ENCODE measurements at regions not wholly inside any gene's neighbourhood (a gene's known extent, or its start where the extent isn't known, plus 50 kb on each side); places are given as distances from the start of the nearest gene placed in this dataset.
"Not testable (repeated sequence)": the region's sequence is repeated elsewhere in the genome, so short reads cannot be mapped to it uniquely, and the experiment has no call there.

DNA sequence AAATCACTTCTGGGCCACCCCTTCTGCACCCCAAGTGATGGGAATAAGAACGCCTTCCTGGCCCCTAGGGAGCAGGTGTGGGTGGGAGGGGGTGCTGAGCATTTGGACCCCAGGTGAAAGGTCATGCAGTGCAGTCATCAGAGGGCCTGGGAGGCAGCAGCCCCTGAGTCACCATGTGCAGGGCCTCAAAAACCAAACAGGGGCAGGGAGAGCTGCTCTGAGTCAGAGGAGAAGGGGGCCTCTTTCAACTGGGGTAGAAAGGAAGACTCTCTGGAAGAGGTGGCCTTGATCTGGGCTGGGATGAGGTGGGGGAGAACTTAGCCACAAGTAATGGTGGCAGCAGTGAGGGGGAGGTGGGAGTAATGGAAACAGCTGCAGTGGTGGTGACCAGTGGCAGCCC lies 164.3 kb downstream of the BUB3 start:
- no peak for DNase-seq (ENCODE audit: low spot score)

DNA sequence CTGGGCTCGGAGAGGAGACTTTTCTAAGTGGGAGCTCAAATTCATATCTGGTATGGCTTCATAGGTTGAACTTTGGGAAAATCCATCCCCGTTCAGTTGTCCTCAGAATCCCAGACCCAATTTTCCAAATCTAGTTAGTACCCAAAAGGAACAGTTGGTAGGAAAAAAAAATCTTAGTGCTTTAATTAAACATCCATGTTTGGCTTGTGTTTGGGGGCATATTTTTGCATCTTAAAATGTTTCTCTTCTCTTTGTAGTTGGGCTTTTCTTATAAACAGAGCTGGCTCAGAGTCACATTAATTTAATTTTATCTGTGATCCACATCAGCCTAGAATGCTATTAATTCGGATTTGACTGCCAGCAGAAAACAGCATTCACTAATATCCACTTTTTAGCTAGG lies 165.9 kb downstream of the BUB3 start:
- no peak for DNase-seq (ENCODE audit: low spot score)

DNA sequence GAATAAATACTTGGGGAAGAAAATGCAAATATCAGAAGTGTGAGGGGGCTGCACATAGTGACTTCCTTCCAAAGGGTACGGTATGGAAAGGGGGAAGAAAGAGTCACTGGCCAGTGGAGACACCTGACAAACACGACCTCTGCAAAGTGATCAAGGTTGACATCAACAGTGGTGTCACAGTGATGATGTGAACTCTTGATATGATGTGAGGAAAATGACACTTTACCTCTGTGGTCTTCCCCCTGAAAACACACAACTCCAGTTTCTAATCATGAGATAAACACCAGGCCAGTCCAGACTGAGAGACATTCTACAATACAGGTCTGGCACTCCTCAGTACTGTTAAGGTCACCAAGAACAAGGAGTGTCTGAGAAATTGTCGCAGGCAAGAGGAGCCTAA lies 169.7 kb downstream of the BUB3 start:
- no peak for DNase-seq (ENCODE audit: low spot score)

DNA sequence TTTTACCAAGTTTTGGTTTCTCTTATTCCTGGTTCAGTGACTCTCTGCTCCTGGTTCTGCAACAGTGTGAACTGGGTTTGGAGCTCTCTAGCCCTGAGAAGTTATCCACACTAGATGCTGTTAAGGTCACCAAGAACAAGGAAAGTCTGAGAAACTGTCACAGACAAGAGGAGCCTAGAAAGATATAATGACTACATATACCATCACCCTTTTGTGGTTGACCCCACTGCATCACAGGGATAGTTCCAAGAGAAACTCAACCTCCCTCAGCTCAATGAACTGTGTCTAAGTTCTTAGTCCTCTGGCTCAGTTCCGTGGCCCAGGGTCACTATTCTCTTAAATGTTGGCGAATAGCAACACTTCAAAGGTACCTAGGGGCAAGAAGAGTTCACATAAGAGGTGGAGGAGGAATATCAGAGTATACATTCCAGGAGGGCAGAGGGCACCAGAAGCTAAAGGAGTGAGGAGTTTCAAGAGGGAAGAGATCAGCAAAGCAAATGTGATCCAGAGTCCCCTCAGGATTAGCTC lies 171.5 kb downstream of the BUB3 start:
- DNase-seq (ENCODE audit: low spot score) = no peak

DNA sequence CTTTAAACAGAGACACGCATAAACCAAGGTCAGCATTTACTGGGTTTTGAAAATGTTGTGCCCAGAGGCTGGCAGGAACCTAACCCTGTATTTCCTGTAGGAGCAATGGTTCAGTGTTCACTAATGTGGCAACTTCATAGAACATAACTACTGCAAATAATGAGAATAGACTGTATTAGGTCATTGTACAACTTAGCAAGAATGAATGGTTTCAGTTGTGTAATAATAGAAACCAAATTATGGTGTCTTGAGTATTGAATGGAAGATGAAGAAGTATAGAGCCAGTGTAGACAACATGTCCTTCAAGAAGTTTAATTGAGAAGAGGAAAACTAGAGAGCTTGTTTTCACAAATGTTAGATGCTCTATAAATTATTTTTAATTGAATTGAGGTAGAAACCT lies 172.5 kb downstream of the BUB3 start:
- DNase-seq (ENCODE audit: low spot score) = no peak

DNA sequence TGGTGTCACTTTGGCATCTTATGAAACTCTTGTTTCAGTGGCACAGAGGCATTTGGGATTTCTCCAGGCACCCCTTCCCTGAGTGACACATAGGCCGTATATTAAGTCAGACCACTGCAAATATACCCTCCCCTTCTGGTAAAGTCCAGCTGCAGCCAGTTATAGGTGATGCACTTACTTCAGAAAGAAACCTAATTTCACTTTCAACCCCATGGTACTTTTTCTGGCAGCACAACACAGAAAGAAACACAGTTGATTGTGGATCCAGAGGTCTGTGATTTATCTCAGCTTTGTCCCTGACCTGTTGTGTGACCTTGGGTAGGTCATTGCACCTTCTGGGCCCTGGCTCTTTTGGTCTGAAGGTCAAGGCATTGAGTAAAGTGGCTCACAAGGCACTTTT lies 173.2 kb downstream of the BUB3 start:
- no peak for DNase-seq (ENCODE audit: low spot score)

DNA sequence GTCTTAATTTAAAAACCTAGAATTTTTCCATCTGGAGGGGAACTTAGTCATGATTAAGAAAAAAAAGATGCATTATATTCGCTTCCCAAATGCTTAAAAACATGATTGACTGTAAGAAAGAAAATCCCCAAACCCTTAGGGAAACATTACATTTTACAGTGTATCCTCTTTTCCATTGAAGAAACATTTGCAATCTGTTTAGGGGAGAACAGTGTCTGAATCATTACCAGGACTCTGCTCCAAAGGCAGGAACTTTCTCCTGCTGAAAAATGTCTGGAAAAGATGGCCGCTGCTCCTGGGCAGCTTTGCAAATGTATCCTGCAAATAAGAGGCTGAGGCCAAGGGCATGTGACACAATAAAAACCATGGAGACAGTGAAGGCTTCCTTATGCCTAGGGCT lies 173.7 kb downstream of the BUB3 start:
- no peak for DNase-seq (ENCODE audit: low spot score)

DNA sequence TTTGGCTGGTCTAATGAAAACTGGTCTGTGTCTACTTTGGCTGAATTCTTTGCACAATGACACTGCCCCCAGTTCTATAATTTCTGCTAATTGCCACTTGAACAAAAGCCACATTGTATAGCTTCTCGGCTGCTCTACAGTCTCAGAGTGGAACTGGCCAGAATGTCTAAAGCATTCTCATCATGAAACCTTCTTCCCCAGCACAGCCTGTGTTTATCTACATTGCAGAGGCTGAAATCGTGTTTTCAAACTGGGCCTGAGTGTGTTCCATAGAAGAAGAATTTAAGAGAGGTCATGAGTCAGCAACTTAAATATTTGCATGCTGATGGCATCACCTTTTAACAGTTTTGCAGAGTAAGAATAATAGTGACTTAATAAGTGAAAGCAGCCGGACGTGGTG lies 177.2 kb downstream of the BUB3 start:
- no peak for DNase-seq (ENCODE audit: low spot score)

DNA sequence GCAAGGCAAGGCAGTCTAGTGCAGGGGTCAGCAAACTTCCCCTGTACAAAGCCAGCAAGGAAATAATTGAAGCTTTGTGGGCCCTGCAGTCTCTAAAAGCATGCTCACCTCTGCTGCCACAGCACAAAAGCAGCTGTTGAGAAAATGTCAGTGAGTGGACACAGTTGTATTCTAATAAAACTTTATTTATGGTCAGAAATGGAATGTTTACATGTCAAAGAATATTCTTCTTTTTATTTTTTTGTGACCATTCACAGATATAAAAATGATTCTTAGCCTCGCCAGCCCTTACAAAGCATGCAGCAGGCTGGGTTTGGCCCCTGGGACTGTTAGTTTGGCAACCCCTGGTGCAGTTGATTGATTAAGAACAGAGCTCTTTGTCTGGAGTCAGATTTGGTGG lies 192.4 kb downstream of the BUB3 start:
- no peak for DNase-seq (ENCODE audit: low spot score)

DNA sequence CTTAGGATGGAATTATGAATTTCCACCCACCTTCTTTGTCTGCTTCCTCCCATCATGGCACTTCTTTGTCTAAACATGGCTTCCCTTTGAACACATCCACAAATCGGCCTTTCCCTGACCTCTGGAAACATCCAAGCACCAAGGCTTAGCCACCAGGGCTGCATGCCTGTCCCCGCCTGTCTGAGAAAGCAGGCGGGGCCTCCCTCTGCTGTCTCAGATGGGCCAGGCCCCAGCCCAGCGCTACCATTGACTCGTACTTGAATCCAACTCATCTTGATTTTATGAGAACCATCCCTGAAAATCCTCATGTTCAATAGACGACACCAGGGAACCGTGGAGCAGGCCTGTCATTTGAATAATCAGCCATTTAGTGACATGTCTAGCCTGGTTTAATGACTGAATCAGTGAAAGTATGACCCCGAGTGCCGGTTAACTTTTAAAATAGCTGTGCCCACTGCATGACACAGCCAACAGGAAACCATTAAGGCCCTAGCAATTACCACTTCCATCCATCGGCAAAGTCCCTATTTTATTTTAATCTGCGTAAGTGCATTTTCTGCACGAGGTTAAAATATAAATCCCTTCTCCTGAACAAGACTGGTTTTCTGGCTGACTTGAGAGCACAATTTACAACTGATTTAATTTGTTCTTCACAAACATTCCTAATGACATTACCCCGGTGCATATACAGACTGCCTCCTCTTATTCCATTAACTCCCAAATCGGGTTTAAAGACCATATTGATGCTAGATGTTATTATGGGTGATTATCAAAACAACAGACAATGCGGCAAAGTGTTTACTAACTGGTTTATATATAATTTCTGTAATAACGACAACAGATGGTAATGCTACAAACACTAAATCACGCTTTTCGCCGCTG lies 194.7 kb downstream of the BUB3 start:
- DNase-seq (ENCODE audit: low spot score) = no peak

DNA sequence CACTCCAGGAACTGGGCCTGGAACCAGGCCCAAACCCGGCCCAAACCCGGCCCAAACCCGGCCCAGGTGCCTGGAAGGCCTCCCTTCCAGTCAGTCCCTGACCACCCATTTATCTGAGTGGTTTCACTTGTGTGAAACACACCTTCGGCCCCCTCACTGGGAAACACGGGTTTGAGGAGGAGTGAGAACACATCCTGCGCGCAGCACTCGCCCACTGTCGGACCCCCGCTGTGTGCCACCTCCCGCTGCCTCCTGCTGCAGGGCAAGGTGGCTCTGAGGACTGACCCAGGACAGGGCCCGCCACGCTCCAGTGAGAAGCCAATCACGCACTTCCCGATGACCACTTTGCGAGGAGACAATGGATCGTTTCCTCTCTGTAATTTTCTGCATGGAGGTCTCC lies 197.5 kb downstream of the BUB3 start:
- no peak for DNase-seq (ENCODE audit: low spot score)

DNA sequence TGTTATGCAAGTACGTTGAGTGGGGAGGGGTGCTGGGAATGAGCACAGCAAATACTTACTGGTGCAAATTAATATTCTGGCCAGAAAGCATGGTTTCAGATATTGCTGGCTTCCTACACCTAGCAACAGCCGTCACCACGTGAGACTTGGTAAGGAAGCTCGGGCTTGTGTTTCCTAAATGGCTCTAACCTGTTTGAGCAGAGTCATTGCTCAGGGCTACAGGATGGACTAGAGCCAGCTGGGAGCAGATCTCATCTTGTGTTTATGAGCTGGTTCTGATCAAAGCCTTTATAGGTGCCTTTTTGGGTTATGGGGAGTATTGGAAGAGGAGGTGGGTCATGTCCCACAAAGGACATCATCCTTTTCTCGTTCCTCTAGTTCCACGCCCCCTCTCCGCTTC lies 200.3 kb downstream of the BUB3 start:
- DNase-seq (ENCODE audit: low spot score) = no peak

DNA sequence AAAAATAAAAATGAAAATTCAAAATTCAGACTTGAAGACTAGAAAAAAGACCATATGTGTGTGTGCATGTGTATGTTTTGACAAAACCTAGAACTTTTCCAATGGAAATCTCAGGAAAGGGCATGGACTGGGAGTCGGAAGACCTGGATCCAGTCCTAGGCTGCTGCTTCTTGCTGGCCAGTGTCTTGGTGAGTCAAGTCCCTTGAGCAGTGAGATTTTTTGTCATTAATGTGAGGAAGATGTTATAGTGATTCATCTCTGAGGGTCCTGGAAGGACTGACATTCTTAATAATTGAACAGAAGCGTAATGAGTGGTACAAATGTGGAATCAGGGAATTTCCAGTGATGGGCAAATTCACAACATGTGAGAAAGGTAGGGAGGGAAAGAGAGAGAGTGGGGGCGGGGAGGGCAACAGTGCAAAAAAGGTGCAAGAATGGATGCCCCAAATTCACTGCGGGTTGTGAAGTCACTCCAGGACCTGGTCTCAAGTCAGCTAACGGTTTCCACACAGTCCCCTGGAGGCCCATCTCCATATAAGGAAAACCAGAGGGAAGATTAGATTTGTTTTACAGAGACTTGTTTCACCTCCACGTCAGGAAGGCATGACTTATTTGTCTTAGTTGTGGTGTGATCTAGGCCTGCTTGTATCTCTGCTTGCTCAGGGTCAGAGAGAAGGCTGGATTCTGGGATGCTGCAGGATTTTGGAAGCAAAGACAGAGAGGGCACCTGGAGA lies 201.7 kb downstream of the BUB3 start:
- DNase-seq (ENCODE audit: low spot score) = no peak

DNA sequence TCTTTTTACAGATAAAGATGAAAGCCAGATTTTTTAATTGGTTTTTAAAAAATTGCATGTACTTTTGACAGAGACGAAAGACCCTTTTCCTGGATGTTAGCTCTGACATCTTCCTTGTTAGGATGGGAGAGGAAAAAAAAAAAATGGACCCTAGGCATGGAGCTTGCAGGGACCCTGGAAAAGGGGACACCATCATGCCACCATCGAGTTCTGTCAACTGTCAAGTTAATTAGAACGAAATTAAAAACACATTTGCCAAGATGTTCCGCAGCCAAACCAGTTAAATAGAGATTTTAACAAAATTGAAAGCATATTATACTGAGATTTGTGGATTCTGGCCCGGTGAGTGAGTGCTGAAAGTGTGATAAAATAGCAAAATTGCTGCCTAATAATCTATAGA lies 202.6 kb downstream of the BUB3 start:
- DNase-seq (ENCODE audit: low spot score) = no peak

DNA sequence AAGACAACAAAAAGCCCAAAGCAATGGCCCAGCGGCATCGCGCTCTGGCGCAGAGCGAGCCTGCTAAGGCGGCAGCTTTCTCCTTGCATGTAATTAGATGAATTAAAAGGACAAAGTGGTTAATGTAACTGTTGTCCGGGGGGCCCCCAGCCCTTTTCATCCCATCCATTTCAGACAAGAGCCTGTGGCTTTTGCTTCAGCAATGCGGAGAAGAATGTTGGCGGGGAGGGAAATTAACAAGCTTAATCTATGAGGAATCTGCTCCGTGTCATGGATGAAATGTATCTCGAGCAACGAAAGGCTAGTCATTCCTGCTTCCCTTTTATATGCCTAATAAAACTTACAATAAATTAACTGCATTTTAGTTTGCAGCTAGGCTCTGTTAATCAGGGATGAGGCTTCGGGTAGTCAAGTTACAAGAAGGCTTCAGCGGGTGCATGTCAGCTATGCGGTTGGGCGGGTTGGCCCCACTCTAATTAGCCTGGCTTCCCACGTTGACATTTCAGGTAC lies 203.3 kb downstream of the BUB3 start:
- no peak for DNase-seq (ENCODE audit: low spot score)

DNA sequence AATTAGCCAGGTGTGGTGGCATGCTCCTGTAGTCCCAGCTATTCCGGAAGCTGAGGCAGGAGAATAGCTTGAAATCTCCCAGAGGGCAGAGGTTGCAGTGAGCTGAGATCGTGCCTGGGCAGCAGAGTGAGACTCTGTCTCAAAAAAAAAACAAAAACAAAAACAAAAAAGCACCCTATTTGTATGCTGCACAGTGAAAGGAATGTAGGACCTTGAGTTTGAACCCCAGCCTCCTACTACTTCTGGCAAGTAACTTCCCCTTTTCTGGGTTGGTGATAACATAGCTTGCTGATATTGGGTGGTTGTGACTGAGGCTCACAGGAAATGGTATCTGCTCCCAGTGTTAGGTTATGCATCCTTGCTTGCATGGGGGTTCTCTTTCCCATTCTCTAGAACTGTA lies 205.3 kb downstream of the BUB3 start:
- DNase-seq (ENCODE audit: low spot score) = no peak

DNA sequence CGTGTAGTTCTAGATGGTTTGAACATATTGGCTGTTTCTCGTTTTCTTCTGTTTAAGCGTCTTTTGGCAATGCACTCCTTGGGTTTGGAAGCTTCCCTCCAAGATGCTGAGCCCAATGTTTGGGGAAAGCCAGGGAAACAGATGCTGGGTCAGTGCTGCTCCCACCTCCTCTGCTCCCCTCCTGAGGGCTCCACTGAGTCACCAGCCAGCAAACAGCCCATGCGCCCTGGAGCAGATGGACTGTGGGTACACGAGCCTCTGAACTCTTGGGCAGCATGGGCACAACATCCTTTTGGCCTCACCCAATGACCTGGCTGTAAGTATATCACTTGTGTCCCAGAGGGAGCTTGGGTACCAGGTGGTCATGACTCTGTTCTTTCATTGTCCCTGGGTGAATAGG lies 207.6 kb downstream of the BUB3 start:
- DNase-seq (ENCODE audit: low spot score) = no peak

DNA sequence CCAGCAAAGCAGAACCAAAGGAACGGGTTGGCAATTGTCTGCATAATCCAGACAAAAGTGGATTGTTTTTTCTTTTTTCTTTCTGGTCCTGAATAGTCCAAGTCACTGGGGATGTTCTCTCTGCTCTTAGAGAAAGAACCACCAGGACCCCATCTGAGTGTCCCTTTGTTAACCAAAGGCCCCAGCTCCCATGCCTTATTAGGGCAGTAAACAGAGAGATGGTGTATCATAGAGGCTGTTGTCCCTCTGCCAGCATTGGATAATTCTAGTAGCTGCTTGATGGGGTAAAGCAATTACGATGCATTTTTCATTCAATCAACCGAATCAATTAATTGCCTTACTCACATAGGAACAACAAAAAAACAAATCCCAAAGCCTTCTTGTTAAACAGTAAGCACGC lies 213.0 kb downstream of the BUB3 start:
- no peak for DNase-seq (ENCODE audit: low spot score)

DNA sequence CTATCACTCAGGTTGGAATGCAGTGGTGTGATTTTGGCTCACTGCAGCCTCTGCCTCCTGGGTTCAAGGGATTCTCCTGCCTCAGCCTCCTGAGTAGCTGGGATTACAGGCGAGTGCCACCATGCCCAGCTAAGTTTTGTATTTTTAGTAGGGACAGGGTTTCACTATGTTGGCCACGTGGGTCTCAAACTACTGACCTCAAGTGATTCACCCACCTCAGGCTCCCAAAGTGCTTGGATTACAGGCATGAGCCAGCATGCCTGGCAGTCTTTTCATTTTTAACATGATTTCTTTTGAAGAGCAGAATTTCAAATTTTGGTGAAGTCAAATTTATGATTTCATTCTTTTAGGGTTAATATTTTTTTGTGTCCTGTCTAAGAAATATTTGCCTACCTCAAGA lies 217.4 kb downstream of the BUB3 start:
- not testable (repeated sequence) for DNase-seq (ENCODE audit: low spot score)

DNA sequence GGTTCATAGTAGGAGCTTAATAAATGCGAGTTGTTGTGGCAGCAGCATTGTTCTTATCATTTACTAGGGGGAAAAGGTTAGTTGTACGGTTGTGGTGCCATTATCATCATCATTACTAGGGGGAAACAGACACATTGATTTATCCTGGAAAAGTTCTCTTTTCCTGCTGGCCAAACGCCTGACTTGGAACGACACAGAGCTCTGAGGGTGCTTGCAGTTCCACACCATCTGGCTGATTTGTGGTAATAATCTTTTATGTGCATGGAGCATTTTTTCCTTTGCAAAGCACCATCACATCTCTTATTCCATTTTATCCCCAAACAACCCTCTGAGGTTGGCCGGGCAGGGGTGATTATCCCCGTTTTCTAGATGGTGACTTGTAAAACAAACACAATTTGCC lies 219.4 kb downstream of the BUB3 start:
- DNase-seq (ENCODE audit: low spot score) = no peak

DNA sequence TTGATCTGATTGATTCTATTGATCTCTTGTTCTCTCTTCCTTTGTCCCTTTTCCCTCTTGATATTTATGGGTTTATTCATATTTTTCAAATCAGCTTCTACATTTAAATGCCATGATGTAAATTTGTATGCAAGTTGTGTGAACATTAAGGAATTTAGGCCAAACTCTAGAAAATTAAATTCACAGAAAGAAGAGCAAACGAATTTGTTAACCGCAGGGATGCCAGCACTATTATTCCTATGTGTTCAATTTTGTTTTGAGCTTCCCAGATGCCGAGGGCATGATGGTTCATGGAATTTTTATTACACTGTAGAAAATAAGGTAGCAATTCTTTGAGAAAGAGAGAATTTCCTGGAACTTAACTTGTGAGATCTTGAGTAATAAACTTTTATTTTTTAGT lies 220.9 kb downstream of the BUB3 start:
- no peak for DNase-seq (ENCODE audit: low spot score)

DNA sequence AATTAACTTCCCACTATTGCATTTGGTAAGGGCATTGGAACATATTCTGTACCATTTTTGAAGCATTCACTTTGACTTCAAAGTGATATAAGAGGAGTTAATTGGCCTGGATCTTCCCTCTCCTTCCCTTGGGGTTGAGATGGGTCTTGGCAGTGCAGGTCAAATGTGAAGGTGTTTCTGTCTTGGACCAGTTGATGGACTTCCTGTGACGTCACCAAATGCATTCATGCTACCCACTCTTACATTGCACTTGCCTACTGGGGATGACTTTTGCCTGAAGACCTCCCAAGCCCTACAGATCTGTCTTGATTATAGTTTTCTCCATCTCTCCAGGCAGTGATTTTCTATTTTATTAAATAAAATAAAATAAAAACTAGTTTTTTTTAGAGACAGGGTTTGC lies 221.5 kb downstream of the BUB3 start:
- no peak for DNase-seq (ENCODE audit: low spot score)

DNA sequence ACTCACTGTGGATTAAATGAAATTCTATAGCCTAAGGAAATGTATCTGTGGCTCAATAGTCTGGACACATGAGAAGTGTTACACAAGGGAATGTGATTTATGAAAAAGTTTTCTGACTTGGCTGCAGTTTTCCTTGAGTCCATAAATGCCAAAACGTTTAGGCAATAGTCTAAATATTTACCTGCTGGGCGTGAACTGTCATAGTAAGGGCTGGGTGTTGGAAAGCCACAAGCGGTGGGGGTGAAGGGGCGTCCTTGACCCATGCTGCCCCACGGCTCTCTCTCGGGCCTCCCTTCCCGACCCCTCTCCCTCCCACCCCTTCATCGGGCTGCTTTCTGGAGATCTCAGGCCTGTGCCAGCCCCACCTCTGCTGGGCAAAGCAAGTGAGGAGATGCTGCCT lies 223.7 kb downstream of the BUB3 start:
- DNase-seq (ENCODE audit: low spot score) = no peak

Measured in left forelimb (tissue), 1 donor.